ENCODE measurements at regions not wholly inside any gene's neighbourhood (a gene's known extent, or its start where the extent isn't known, plus 50 kb on each side); places are given as distances from the start of the nearest gene placed in this dataset.

- no peak for TF ChIP-seq CTCF (IDR thresholded peaks at IDR 0.05; ENCODE audit: low read depth, low read length)
Observed at GRCh38 chr10:78492424-78492823, 458.8 kb downstream of the RPS24 start.

GRCh38 chr10:78494179-78494578, 460.5 kb downstream of the RPS24 start:
- H3K4me3 ChIP-seq (ENCODE audit: low read depth, low read length), result no peak overlapping the region
- no peak for TF ChIP-seq CTCF (IDR thresholded peaks at IDR 0.05; ENCODE audit: low read depth, low read length)

More at GRCh38 chr10:78492424-78492823, 458.8 kb downstream of the RPS24 start:
- no peak overlapping the region for H3K4me3 ChIP-seq (ENCODE audit: low read depth, low read length)

GRCh38 chr10:78502210-78502936, 468.7 kb downstream of the RPS24 start:
- TF ChIP-seq CTCF (IDR thresholded peaks at IDR 0.05; ENCODE audit: low read depth, low read length), result no peak
- H3K4me3 ChIP-seq (ENCODE audit: low read depth, low read length), result no peak overlapping the region

- no peak for TF ChIP-seq CTCF (IDR thresholded peaks at IDR 0.05; ENCODE audit: low read depth, low read length)
- H3K4me3 ChIP-seq (ENCODE audit: low read depth, low read length), result no peak overlapping the region
Observed at GRCh38 chr10:78504181-78504580, 470.5 kb downstream of the RPS24 start.

GRCh38 chr10:78505657-78506056, 472.0 kb downstream of the RPS24 start:
- no peak overlapping the region for H3K4me3 ChIP-seq (ENCODE audit: low read depth, low read length)
- TF ChIP-seq CTCF (IDR thresholded peaks at IDR 0.05; ENCODE audit: low read depth, low read length), result no peak

- TF ChIP-seq CTCF (IDR thresholded peaks at IDR 0.05; ENCODE audit: low read depth, low read length), result no peak
- no peak overlapping the region for H3K4me3 ChIP-seq (ENCODE audit: low read depth, low read length)
Observed at GRCh38 chr10:78506614-78507013, 473.0 kb downstream of the RPS24 start.

GRCh38 chr10:78507510-78508160, 474.0 kb downstream of the RPS24 start:
- H3K4me3 ChIP-seq (ENCODE audit: low read depth, low read length), result no peak overlapping the region
- TF ChIP-seq CTCF (IDR thresholded peaks at IDR 0.05; ENCODE audit: low read depth, low read length), result no peak
